Keratinocyte (primary cell): ENCODE measurements at regions not wholly inside any gene's neighbourhood (a gene's known extent, or its start where the extent isn't known, plus 50 kb on each side); places are given as distances from the start of the nearest gene placed in this dataset.

Experiments used
- CTCF ChIP-seq, 3 experiments: IDR thresholded peaks in 1 of 3; conservative IDR thresholded peaks in 1 of 3; optimal IDR thresholded peaks in 1 of 3; 2 replicates in 2 of 3; 3 replicates in 1 of 3; pipeline versions ENCODE3 to v1.5.1; 2011; ENCODE audit warnings: low read length in 3 of 3, mild to moderate bottlenecking in 3 of 3, moderate library complexity in 2 of 3, control low read depth in 1 of 3, inconsistent platforms in 1 of 3; ENCODE audit not compliant: insufficient read depth in 2 of 3; ENCODE audit errors: extremely low read depth in 1 of 3
- EZH2 ChIP-seq: IDR thresholded peaks from one replicate; pipeline ENCODE4 v1.6.1; 2012; ENCODE audit warnings: inconsistent platforms, mild to moderate bottlenecking, low read length, moderate library complexity

GRCh38 chr1:233459968-233460367 lies 132.4 kb downstream of the MAP3K21 start:
- TF ChIP-seq CTCF (optimal IDR thresholded peaks at IDR 0.05 in 1 of 3, IDR thresholded peaks at IDR 0.05 in 1 of 3, conservative IDR thresholded peaks at IDR 0.05 in 1 of 3; ENCODE audit: extremely low read depth in 1 of 3, insufficient read depth in 2 of 3, low read length in 3 of 3) (no peak), EZH2 (no peak)
